ENCODE measurements at regions not wholly inside any gene's neighbourhood (a gene's known extent, or its start where the extent isn't known, plus 50 kb on each side); places are given as distances from the start of the nearest gene placed in this dataset.

GRCh38 chrX:13180807-13181206, 136.4 kb upstream of the FAM9C start (continued):
- TF ChIP-seq REST (IDR thresholded peaks at IDR 0.05; ENCODE audit: low read depth, low read length) (no peak), TEAD4 (IDR thresholded peaks at IDR 0.05; ENCODE audit: borderline replicate concordance, insufficient read depth) (no peak), RCOR1 (IDR thresholded peaks at IDR 0.05; ENCODE audit: low read length) (no peak), EP300 (IDR thresholded peaks at IDR 0.05; ENCODE audit: borderline replicate concordance in 1 of 2, low read depth in 1 of 2, low read length in 1 of 2) (peak in 1 of 2 experiments; percentile 75; a peak in 1 of 4 replicates), SIN3A (IDR thresholded peaks at IDR 0.05; ENCODE audit: borderline replicate concordance, low read depth, low read length) (no peak)

- no peak overlapping the region for H3K4me3 ChIP-seq (ENCODE audit: low read depth in 2 of 2, low read length in 1 of 2)
- no peaks in the 10 kb centered on the region for H3K79me2 ChIP-seq (ENCODE audit: insufficient read depth)
- 71% methylated on average over 3 of the region's 3 CpGs for WGBS (ENCODE audit: low lambda C conversion rate)
- DNase-seq = no peak
- TF ChIP-seq, protein P1, sequence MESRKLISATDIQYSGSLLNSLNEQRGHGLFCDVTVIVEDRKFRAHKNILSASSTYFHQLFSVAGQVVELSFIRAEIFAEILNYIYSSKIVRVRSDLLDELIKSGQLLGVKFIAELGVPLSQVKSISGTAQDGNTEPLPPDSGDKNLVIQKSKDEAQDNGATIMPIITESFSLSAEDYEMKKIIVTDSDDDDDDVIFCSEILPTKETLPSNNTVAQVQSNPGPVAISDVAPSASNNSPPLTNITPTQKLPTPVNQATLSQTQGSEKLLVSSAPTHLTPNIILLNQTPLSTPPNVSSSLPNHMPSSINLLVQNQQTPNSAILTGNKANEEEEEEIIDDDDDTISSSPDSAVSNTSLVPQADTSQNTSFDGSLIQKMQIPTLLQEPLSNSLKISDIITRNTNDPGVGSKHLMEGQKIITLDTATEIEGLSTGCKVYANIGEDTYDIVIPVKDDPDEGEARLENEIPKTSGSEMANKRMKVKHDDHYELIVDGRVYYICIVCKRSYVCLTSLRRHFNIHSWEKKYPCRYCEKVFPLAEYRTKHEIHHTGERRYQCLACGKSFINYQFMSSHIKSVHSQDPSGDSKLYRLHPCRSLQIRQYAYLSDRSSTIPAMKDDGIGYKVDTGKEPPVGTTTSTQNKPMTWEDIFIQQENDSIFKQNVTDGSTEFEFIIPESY (IDR thresholded peaks at IDR 0.05; ENCODE audit: borderline replicate concordance, low read depth) = no peak
- TF ChIP-seq JUND (IDR thresholded peaks at IDR 0.05) (no peak), EZH2phosphoT487 (IDR thresholded peaks at IDR 0.05; ENCODE audit: borderline replicate concordance, low read depth) (no peak)
- POLR2A ChIA-PET = no interaction called here
- no peaks in the 10 kb centered on the region for H3K27me3 ChIP-seq (ENCODE audit: insufficient read depth)
- H3K9ac ChIP-seq = no peak overlapping the region
- no peak overlapping the region for H3K4me2 ChIP-seq
- no peaks in the 10 kb centered on the region for H3K9me3 ChIP-seq
- H4K20me1 ChIP-seq (ENCODE audit: insufficient read depth) = no peaks in the 10 kb centered on the region
- no peaks in the 10 kb centered on the region for H3K9me2 ChIP-seq
- CTCF ChIA-PET = no interaction called here
- H3K36me3 ChIP-seq (replicated peaks in 1 of 2; ENCODE audit: control insufficient read depth in 1 of 2, insufficient read depth in 2 of 2, low read length in 1 of 2) = no peaks in the 10 kb centered on the region
- H3F3A ChIP-seq (replicated peaks; ENCODE audit: insufficient read depth) = no peaks in the 10 kb centered on the region
- H3K27ac ChIP-seq (ENCODE audit: low read depth in 2 of 2, low read length in 1 of 2) = no peak overlapping the region
- H2AFZ ChIP-seq (ENCODE audit: low read depth) = no peak overlapping the region
- no peaks in the 10 kb centered on the region for H3K4me1 ChIP-seq (ENCODE audit: control insufficient read depth in 1 of 2, insufficient read depth in 2 of 2, low read depth in 1 of 2, low read length in 1 of 2)
Measured at GRCh38 chrX:13179586-13179985, 135.2 kb upstream of the FAM9C start.

- no peak overlapping the region for H3K4me3 ChIP-seq (ENCODE audit: low read depth in 2 of 2, low read length in 1 of 2)
- H3K9ac ChIP-seq = no peak overlapping the region
- 56% methylated on average over 2 of the region's 2 CpGs for WGBS (ENCODE audit: low lambda C conversion rate)
- POLR2A ChIA-PET = no interaction called here
- H3K27me3 ChIP-seq (ENCODE audit: insufficient read depth) = no peaks in the 10 kb centered on the region
- no peaks in the 10 kb centered on the region for H3K36me3 ChIP-seq (replicated peaks in 1 of 2; ENCODE audit: control insufficient read depth in 1 of 2, insufficient read depth in 2 of 2, low read length in 1 of 2)
- H3K27ac ChIP-seq (ENCODE audit: low read depth in 2 of 2, low read length in 1 of 2) = no peak overlapping the region
- H2AFZ ChIP-seq (ENCODE audit: low read depth) = no peak overlapping the region
- TF ChIP-seq RAD21 (IDR thresholded peaks at IDR 0.05; ENCODE audit: low read length) (no peak), FOXM1 (IDR thresholded peaks at IDR 0.05; ENCODE audit: low read depth) (no peak), CHD2 (IDR thresholded peaks at IDR 0.05; ENCODE audit: low read length, partially characterized antibody) (no peak), JUND (IDR thresholded peaks at IDR 0.05) (no peak), TEAD4 (IDR thresholded peaks at IDR 0.05; ENCODE audit: borderline replicate concordance, insufficient read depth) (no peak), EZH2phosphoT487 (IDR thresholded peaks at IDR 0.05; ENCODE audit: borderline replicate concordance, low read depth) (no peak), RXRA (IDR thresholded peaks at IDR 0.05; ENCODE audit: borderline replicate concordance, low read depth) (no peak), TCF12 (IDR thresholded peaks at IDR 0.05) (no peak), MXI1 (IDR thresholded peaks at IDR 0.05; ENCODE audit: low read depth, low read length) (no peak), USF1 (IDR thresholded peaks at IDR 0.05; ENCODE audit: borderline replicate concordance, low read depth) (no peak), ELF1 (IDR thresholded peaks at IDR 0.05) (no peak), TAF1 (IDR thresholded peaks at IDR 0.05; ENCODE audit: borderline replicate concordance, low read depth, low read length) (no peak), NFIC (IDR thresholded peaks at IDR 0.05; ENCODE audit: borderline replicate concordance) (no peak)
- no peaks in the 10 kb centered on the region for H3K4me1 ChIP-seq (ENCODE audit: control insufficient read depth in 1 of 2, insufficient read depth in 2 of 2, low read depth in 1 of 2, low read length in 1 of 2)
- no peaks in the 10 kb centered on the region for H3K9me3 ChIP-seq
- no peaks in the 10 kb centered on the region for H3K79me2 ChIP-seq (ENCODE audit: insufficient read depth)
- H3K9me2 ChIP-seq = no peaks in the 10 kb centered on the region
- no peak overlapping the region for H3K4me2 ChIP-seq
- no peak for DNase-seq
- H3F3A ChIP-seq (replicated peaks; ENCODE audit: insufficient read depth) = no peaks in the 10 kb centered on the region
- CTCF ChIA-PET = interaction anchor here (0.6 kb wide), 1 partner anchor 32 kb away, joined by 3 read pairs; no protein-coding TSS in a partner anchor
- H4K20me1 ChIP-seq (ENCODE audit: insufficient read depth) = no peaks in the 10 kb centered on the region
Measured at GRCh38 chrX:13179100-13179499, 134.7 kb upstream of the FAM9C start.
